ENCODE measurements at regions not wholly inside any gene's neighbourhood (a gene's known extent, or its start where the extent isn't known, plus 50 kb on each side); places are given as distances from the start of the nearest gene placed in this dataset.
A peak's percentile ranks its signal among the peaks of the same experiment; 100 is the strongest.

- Histone ChIP-seq H3K56ac (replicated peaks; ENCODE audit: insufficient read length, low read depth, low read length) (no peak overlapping the region), H3K79me2 (ENCODE audit: control insufficient read depth in 1 of 2, insufficient read depth in 2 of 2, low read length in 2 of 2) (no peaks in the 10 kb centered on the region), H3K14ac (ENCODE audit: insufficient read length) (no peak overlapping the region), H2BK20ac (ENCODE audit: low read length) (no peak overlapping the region), H3K4ac (replicated peaks; ENCODE audit: insufficient read length, low read depth, low read length) (no peak overlapping the region), H3K36me3 (ENCODE audit: control insufficient read depth in 2 of 4, insufficient read depth in 4 of 4, low read length in 3 of 4) (no peaks in the 10 kb centered on the region), H3K23me2 (ENCODE audit: low read depth, low read length) (no peaks in the 10 kb centered on the region; the same call in 1 of the 2 replicates), H2BK120ac (replicated peaks; ENCODE audit: low read depth, low read length) (no peak overlapping the region), H3K27me3 (replicated peaks in 1 of 4; ENCODE audit: control insufficient read depth in 3 of 4, extremely low read depth in 1 of 4, insufficient read depth in 3 of 4, low read length in 3 of 4) (no peaks in the 10 kb centered on the region), H4K5ac (ENCODE audit: insufficient read length, low read depth, low read length) (no peak overlapping the region), H2AK5ac (ENCODE audit: low read depth, low read length) (no peak overlapping the region), H3K4me2 (ENCODE audit: insufficient read depth in 1 of 2, low read depth in 2 of 2, low read length in 2 of 2) (no peak overlapping the region), H3K79me1 (ENCODE audit: low read depth, low read length) (no peaks in the 10 kb centered on the region), H4K8ac (ENCODE audit: extremely low read depth, insufficient read depth, low read length) (no peak overlapping the region), H3K9me3 (ENCODE audit: insufficient read depth in 2 of 2, low read depth in 1 of 2, low read length in 1 of 2) (no peaks in the 10 kb centered on the region; a peak in 1 of 4 replicates), H3K4me3 (ENCODE audit: extremely low read depth in 1 of 4, insufficient read depth in 2 of 4, low read depth in 3 of 4, low read length in 4 of 4) (no peak overlapping the region), H2BK12ac (ENCODE audit: low read depth, low read length) (no peak overlapping the region), H4K20me1 (replicated peaks in 1 of 2; ENCODE audit: control insufficient read depth in 1 of 2, insufficient read depth in 2 of 2, low read length in 2 of 2) (no peaks in the 10 kb centered on the region), H3K4me1 (replicated peaks in 1 of 4; ENCODE audit: control insufficient read depth in 3 of 4, insufficient read depth in 4 of 4, low read length in 3 of 4) (no peaks in the 10 kb centered on the region), H2BK15ac (ENCODE audit: low read length) (no peak overlapping the region), H3K27ac (ENCODE audit: low read depth, low read length) (no peak overlapping the region), H3K18ac (ENCODE audit: extremely low read depth, low read length) (no peak overlapping the region), H3K23ac (ENCODE audit: insufficient read length) (no peak overlapping the region), H2BK5ac (ENCODE audit: low read depth, low read length) (no peak overlapping the region), H4K91ac (replicated peaks; ENCODE audit: insufficient read length, low read length) (no peak overlapping the region), H2AFZ (ENCODE audit: low read length) (no peak overlapping the region), H3K9ac (replicated peaks in 1 of 4; ENCODE audit: extremely low read depth in 1 of 4, low read depth in 3 of 4, low read length in 3 of 4) (no peak overlapping the region)
- peak; percentile 42 for FAIRE-seq
- CTCF ChIA-PET (ENCODE audit: partially characterized antibody): no interaction called here
- no peak for DNase-seq (ENCODE audit: low read depth in 1 of 2, low spot score in 2 of 2)
- POLR2A ChIA-PET (ENCODE audit: partially characterized antibody): no interaction called here
- TF ChIP-seq CHD7 (IDR thresholded peaks at IDR 0.05; ENCODE audit: insufficient replicate concordance, low read length) (no peak), NANOG (IDR thresholded peaks at IDR 0.05; ENCODE audit: insufficient read depth, low read depth, low read length, poor library complexity, severe bottlenecking) (no peak)
Observed at GRCh38 chr9:29999645-30000044, 2384.8 kb upstream of the ACO1 start.
